ENCODE measurements at regions not wholly inside any gene's neighbourhood (a gene's known extent, or its start where the extent isn't known, plus 50 kb on each side); places are given as distances from the start of the nearest gene placed in this dataset.
A peak's percentile ranks its signal among the peaks of the same experiment; 100 is the strongest.
"Not testable (repeated sequence)": the region's sequence is repeated elsewhere in the genome, so short reads cannot be mapped to it uniquely, and the experiment has no call there.

- DNase-seq = no peak
Observed at GRCh38 chr20:10109641-10110040, 74.9 kb downstream of the ANKEF1 start.

- DNase-seq = no peak
Observed at GRCh38 chr20:10110151-10110550, 75.4 kb downstream of the ANKEF1 start.

- DNase-seq = no peak
Observed at GRCh38 chr20:10111139-10111958, 76.6 kb downstream of the ANKEF1 start.

GRCh38 chr20:10111959-10112250 lies 77.1 kb downstream of the ANKEF1 start:
- DNase-seq = no peak

GRCh38 chr20:10113746-10114145 lies 79.0 kb downstream of the ANKEF1 start:
- DNase-seq = no peak

- no peak for DNase-seq
Observed at GRCh38 chr20:10114598-10114997, 79.8 kb downstream of the ANKEF1 start.

- DNase-seq = no peak
Observed at GRCh38 chr20:10115021-10115420, 80.2 kb downstream of the ANKEF1 start.

- DNase-seq = no peak
Observed at GRCh38 chr20:10119336-10119735, 84.5 kb downstream of the ANKEF1 start.

GRCh38 chr20:10124883-10125282 lies 90.1 kb downstream of the ANKEF1 start:
- DNase-seq = not testable (repeated sequence)

- no peak for DNase-seq
Observed at GRCh38 chr20:10125757-10126156, 91.0 kb downstream of the ANKEF1 start.

- DNase-seq = no peak
Observed at GRCh38 chr20:10129749-10130148, 88.9 kb upstream of the SNAP25 start.

- peak; percentile 71 for DNase-seq
Observed at GRCh38 chr20:10131732-10132345, 86.8 kb upstream of the SNAP25 start.

- DNase-seq = no peak
Observed at GRCh38 chr20:10132387-10132786, 86.2 kb upstream of the SNAP25 start.

GRCh38 chr20:10133532-10133931 lies 85.1 kb upstream of the SNAP25 start:
- DNase-seq = no peak

- no peak for DNase-seq
Observed at GRCh38 chr20:10134176-10134575, 84.5 kb upstream of the SNAP25 start.

GRCh38 chr20:10135438-10135837 lies 83.2 kb upstream of the SNAP25 start:
- DNase-seq = no peak

GRCh38 chr20:10137032-10137431 lies 81.6 kb upstream of the SNAP25 start:
- DNase-seq = no peak

GRCh38 chr20:10137533-10137932 lies 81.1 kb upstream of the SNAP25 start:
- no peak for DNase-seq

GRCh38 chr20:10157549-10157948 lies 61.1 kb upstream of the SNAP25 start:
- DNase-seq = no peak

- DNase-seq = no peak
Observed at GRCh38 chr20:10167040-10167439, 51.6 kb upstream of the SNAP25 start.

GRCh38 chr20:10167594-10167993 lies 51.0 kb upstream of the SNAP25 start:
- no peak for DNase-seq

Measured in right hindlimb (tissue), 1 donor.